Endothelial cell of umbilical vein (primary cell): ENCODE measurements at regions not wholly inside any gene's neighbourhood (a gene's known extent, or its start where the extent isn't known, plus 50 kb on each side); places are given as distances from the start of the nearest gene placed in this dataset.

Experiments
- BruUV-seq: library from RNA; stranded (reverse); fragments of 400-500 nt; replicated peaks from 2 replicates; lab custom pipeline; 2021; lab: Mats Ljungman, UMichigan
- CTCF ChIA-PET: fragments of 300-600, 350-600 bp; sonication (Branson Sonifier 250); formaldehyde crosslinking; loops from one replicate; lab custom pipeline; 2021; ENCODE audit warnings: antibody characterized with exemption, inconsistent platforms; lab: Charles Lee
- POLR2A ChIA-PET: fragments of 300-600, 350-600 bp; sonication (Branson Sonifier 250); formaldehyde crosslinking; loops from one replicate; lab custom pipeline; 2021; ENCODE audit warnings: antibody characterized with exemption, inconsistent platforms; lab: Charles Lee
- DNase-seq: peaks from one replicate; pipeline ENCODE4 v3.0.0-alpha.2; 2011; ENCODE audit warnings: low read depth, low spot score
- FAIRE-seq: peaks from 2 replicates; lab custom pipeline; 2011; peaks lifted over from hg19 to GRCh38; lab: Jason Lieb, UNC
- H2AFZ ChIP-seq: 2 replicates; pipeline ENCODE4 v1.6.0; 2012; ENCODE audit warnings: low read depth, low read length, control low read depth, inconsistent platforms
- H3K27ac ChIP-seq: 2 replicates; pipeline ENCODE4 v1.5.1; 2011; ENCODE audit warnings: low read depth, mild to moderate bottlenecking, control low read depth, low read length, moderate library complexity; ENCODE audit not compliant: insufficient read depth
- H3K27me3 ChIP-seq, 2 experiments: 2 replicates each; pipeline versions ENCODE4 v1.6.0 to v1.6.1; 2011; ENCODE audit warnings: low read length in 2 of 2, mixed read lengths in 1 of 2; ENCODE audit not compliant: control insufficient read depth in 2 of 2, insufficient read depth in 2 of 2
- H3K36me3 ChIP-seq, 2 experiments: 2 replicates in 1 of 2; 3 replicates in 1 of 2; pipeline ENCODE4 v1.5.1; 2011; ENCODE audit warnings: low read length in 2 of 2, mild to moderate bottlenecking in 1 of 2, moderate library complexity in 1 of 2; ENCODE audit not compliant: control insufficient read depth in 2 of 2, insufficient read depth in 2 of 2; ENCODE audit errors: extremely low read depth in 1 of 2
- H3K4me1 ChIP-seq: 3 replicates; pipeline ENCODE4 v1.5.1; 2011; ENCODE audit warnings: mild to moderate bottlenecking, low read length; ENCODE audit not compliant: control insufficient read depth, insufficient read depth; ENCODE audit errors: extremely low read depth
- H3K4me2 ChIP-seq: 2 replicates; pipeline ENCODE4 v1.6.1; 2011; ENCODE audit warnings: low read length, control low read depth, mixed read lengths; ENCODE audit not compliant: insufficient read depth
- H3K4me3 ChIP-seq, 3 experiments: fragments of 200-600 bp in 1 of 3; sonication (generic), shearing (Covaris generic) in 1 of 3; replicated peaks in 1 of 3; 2 replicates each; pipeline ENCODE4 v1.5.1; 2011 to 2016; ENCODE audit warnings: control low read depth in 3 of 3, low read length in 3 of 3, mild to moderate bottlenecking in 2 of 3, inconsistent platforms in 1 of 3, low read depth in 1 of 3, moderate library complexity in 1 of 3; ENCODE audit not compliant: insufficient read depth in 1 of 3
- H3K79me2 ChIP-seq: 2 replicates; pipeline ENCODE4 v1.6.0; 2012; ENCODE audit warnings: low read length, inconsistent platforms; ENCODE audit not compliant: control insufficient read depth, insufficient read depth
- H3K9ac ChIP-seq: replicated peaks from 2 replicates; pipeline ENCODE3; 2011; ENCODE audit warnings: low read length, control low read depth; ENCODE audit not compliant: insufficient read depth; ENCODE audit errors: extremely low read depth
- H3K9me1 ChIP-seq: replicated peaks from 3 replicates; pipeline ENCODE4 v1.6.0; 2011; ENCODE audit warnings: mild to moderate bottlenecking, low read length; ENCODE audit not compliant: control insufficient read depth, insufficient read depth; ENCODE audit errors: extremely low read depth
- H3K9me3 ChIP-seq: replicated peaks from 2 replicates; pipeline ENCODE4 v1.5.1; 2012; ENCODE audit warnings: low read length, inconsistent platforms; ENCODE audit not compliant: control insufficient read depth, insufficient read depth
- H4K20me1 ChIP-seq: replicated peaks from 2 replicates; pipeline ENCODE3; 2011; ENCODE audit warnings: mild to moderate bottlenecking, low read length; ENCODE audit not compliant: control insufficient read depth, insufficient read depth; ENCODE audit errors: extremely low read depth
- CTCF ChIP-seq, 2 donors: IDR thresholded peaks; 1 replicate in 1 of 2; 2 replicates in 1 of 2; pipeline ENCODE4 v1.5.1; 2011; ENCODE audit warnings: low read length in 2 of 2, mild to moderate bottlenecking in 2 of 2, moderate library complexity in 2 of 2, control low read depth in 1 of 2, inconsistent platforms in 1 of 2, low read depth in 1 of 2; ENCODE audit not compliant: insufficient read depth in 1 of 2; ENCODE audit errors: extremely low read depth in 1 of 2
- EZH2 ChIP-seq: IDR thresholded peaks from 2 replicates; pipeline ENCODE4 v1.6.1; 2012; ENCODE audit warnings: borderline replicate concordance, low read depth, mild to moderate bottlenecking, moderate library complexity, low read length, inconsistent platforms; ENCODE audit not compliant: severe bottlenecking
- FOS ChIP-seq: IDR thresholded peaks from 2 replicates; pipeline ENCODE4 v1.6.1; 2011; ENCODE audit warnings: mild to moderate bottlenecking, low read length, moderate library complexity, borderline replicate concordance; ENCODE audit not compliant: insufficient read depth
- GATA2 ChIP-seq: IDR thresholded peaks from 2 replicates; pipeline ENCODE4 v1.7.0; 2011; ENCODE audit warnings: low read depth, mild to moderate bottlenecking, moderate library complexity, mixed read lengths, low read length; ENCODE audit not compliant: insufficient read length, insufficient read depth
- JUN ChIP-seq: IDR thresholded peaks from 2 replicates; pipeline ENCODE4 v1.6.1; 2011; ENCODE audit warnings: borderline replicate concordance, low read depth; ENCODE audit not compliant: insufficient read length, insufficient read depth
- MAX ChIP-seq: IDR thresholded peaks from 2 replicates; pipeline ENCODE4 v1.6.1; 2011; ENCODE audit not compliant: insufficient read depth, insufficient read length
- MYC ChIP-seq: IDR thresholded peaks from one replicate; pipeline ENCODE4 v1.6.1; 2011; ENCODE audit warnings: mild to moderate bottlenecking, low read depth, low read length
- POLR2A ChIP-seq: IDR thresholded peaks from 2 replicates; pipeline ENCODE4 v1.6.1; 2012; ENCODE audit warnings: low read depth, mild to moderate bottlenecking, control low read depth, low read length
- POLR2AphosphoS5 ChIP-seq: IDR thresholded peaks from 2 replicates; pipeline ENCODE4 v1.6.1; 2012; ENCODE audit warnings: low read depth, mild to moderate bottlenecking, control low read depth, low read length, moderate library complexity; ENCODE audit not compliant: insufficient read depth
- dilution Hi-C: fragments of 300-500 bp; cut with MboI; formaldehyde crosslinking; loops from one replicate; pipeline ENCODE4 v1.15.0; 2019; ENCODE audit warnings: low sequenced_read_pairs; ENCODE audit not compliant: extremely low pct_ligation_motif_present
- intact Hi-C: fragments of 100-400 bp; cut with micrococcal nuclease; formaldehyde crosslinking; loops from one replicate; pipeline ENCODE4 v1.10.0; 2022

- FAIRE-seq (no peak), DNase-seq (no peak)
- intact Hi-C loops (no loop called here), dilution Hi-C loops (no loop called here)
- H3K9me1 ChIP-seq: no peaks in the 10 kb centered on the region
- no peaks in the 10 kb centered on the region for H3K36me3 ChIP-seq
- H3K27me3 ChIP-seq: peaks cover 3 to 10% of the 10 kb centered on the region in 2 experiments
- no peak overlapping the region for H3K27ac ChIP-seq
- no TSS peak for BruUV-seq
- H3K4me1 ChIP-seq: no peaks in the 10 kb centered on the region
- no peaks in the 10 kb centered on the region for H3K79me2 ChIP-seq
- no peaks in the 10 kb centered on the region for H3K9me3 ChIP-seq
- ChIA-PET POLR2A (no interaction called here), CTCF (no interaction called here)
- H2AFZ ChIP-seq: no peak overlapping the region
- no peak overlapping the region for H3K4me3 ChIP-seq
- no peak for TF ChIP-seq GATA2
- TF ChIP-seq JUN: no peak
- no peak for TF ChIP-seq MYC
- no peak for TF ChIP-seq CTCF (IDR thresholded peaks at IDR 0.05; ENCODE audit: extremely low read depth in 1 of 2, insufficient read depth in 1 of 2, low read depth in 1 of 2, low read length in 2 of 2)
- TF ChIP-seq POLR2AphosphoS5: no peak
- no peak for TF ChIP-seq MAX
- no peak for TF ChIP-seq POLR2A
- no peak for TF ChIP-seq FOS
- TF ChIP-seq EZH2: no peak
- no peaks in the 10 kb centered on the region for H4K20me1 ChIP-seq
- no peak overlapping the region for H3K4me2 ChIP-seq
- no peak overlapping the region for H3K9ac ChIP-seq
These were observed 87.6 kb upstream of the CYP1B1 start for GRCh38 chr2:38163579-38163978.
